Limb (tissue), 2 donors: ENCODE measurements at regions not wholly inside any gene's neighbourhood (a gene's known extent, or its start where the extent isn't known, plus 50 kb on each side); places are given as distances from the start of the nearest gene placed in this dataset.

Experiments used
- DNase-seq, 2 donors: peaks; one replicate each; pipeline ENCODE4 v3.0.0-alpha.2; 2016; ENCODE audit errors: extremely low spot score in 2 of 2

DNA sequence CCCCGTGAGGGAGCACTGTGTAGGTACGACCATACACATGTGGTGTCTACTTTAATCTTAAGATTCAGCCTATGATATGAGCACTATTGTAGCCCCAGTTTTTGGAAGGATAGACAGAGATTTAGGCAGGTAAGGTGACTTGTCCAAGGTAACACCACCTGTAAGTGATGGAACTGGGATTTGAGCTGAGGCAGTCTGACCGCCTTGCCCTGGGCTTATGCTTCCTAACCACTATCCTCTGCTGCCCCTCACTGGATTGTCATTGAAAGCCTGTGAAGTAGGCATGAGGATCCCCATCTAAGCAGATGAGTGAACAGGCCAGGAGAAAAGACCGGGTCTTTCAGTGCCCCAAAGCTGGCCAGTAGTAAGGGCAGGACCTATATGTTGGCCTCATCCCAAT, 343.8 kb downstream of the CYRIA start:
- no peak for DNase-seq

GRCh38 chr2:16321256-16321655, 344.4 kb downstream of the CYRIA start:
- no peak for DNase-seq

DNA sequence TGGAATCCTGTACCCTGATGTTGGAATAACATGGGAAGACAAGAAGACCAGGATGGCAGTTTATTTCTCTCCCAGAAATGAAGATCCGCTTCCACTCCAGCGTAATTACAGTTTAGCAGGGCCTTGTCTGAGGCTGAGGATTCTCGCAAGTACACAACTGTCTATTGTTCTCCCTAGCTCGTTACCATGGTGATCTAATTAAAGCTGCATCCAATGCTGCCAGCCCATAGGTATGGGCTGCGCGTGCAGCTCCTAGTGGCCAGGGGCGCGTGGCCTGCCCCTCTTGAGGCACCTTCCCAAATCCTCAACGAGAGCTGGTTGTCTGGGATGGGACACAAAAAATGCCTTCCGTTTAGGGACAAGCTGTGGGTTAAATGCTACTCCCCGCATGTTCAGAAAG, 344.9 kb downstream of the CYRIA start:
- no peak for DNase-seq

DNA sequence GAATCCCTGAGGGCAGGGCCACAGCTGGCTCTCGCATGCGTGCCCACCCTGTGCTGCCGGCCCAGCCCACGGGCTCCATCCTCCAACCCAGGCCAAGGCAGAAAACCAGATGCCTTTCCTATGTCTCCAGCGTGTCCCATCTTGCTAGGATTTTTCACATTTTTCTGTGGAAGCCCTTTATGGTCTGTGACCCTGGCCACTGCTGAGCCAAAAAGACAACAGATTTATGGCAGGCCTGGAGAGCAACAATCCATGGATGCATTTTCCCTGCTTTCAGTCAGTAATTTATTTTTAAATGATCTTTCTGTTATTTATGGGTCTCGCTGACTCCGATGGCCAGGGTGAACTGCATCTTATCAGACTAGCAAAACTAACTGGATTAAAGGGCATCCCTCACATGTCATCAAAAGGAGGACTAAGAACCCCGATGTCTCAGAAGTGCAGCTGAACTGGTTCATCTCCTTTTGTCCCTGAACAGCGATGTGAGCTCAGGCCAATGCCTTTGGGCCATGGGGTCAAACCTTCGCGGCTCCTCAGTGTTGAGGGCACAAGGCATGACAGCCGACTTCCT, 346.0 kb downstream of the CYRIA start:
- DNase-seq: no peak

- DNase-seq: no peak
These were observed 347.0 kb downstream of the CYRIA start for GRCh38 chr2:16318474-16319195.

- no peak for DNase-seq
These were observed 347.6 kb downstream of the CYRIA start for GRCh38 chr2:16318051-16318450.

DNA sequence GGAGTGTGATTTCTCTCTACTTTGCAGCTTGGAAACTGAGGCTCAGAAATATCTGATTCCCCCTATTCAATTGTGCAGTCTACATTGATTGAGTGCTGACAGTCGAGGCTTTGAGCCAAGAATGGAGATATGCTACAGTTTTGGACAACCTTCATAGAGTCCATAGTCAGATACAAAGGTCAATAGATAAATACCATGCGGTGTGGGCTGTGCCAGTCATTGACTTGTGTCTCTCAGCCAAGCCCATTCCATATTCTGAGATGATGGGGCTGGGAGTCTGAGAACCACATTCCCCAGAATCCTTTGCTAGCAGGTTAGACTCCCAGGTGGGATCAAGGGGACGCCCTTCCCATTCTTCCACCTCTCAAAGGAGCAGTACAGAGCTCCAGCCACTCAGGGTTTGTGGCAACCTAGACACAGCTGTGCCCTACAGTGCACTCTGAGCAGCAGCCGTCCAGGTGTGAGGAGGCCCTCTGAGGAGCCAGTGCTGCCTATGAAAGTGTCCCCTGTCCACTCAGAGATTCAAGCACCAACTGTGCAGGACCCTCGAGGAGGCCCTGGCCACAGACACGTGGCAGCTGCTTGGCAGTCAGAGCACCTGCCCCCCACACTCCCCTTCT, 348.3 kb downstream of the CYRIA start:
- DNase-seq: no peak

DNA sequence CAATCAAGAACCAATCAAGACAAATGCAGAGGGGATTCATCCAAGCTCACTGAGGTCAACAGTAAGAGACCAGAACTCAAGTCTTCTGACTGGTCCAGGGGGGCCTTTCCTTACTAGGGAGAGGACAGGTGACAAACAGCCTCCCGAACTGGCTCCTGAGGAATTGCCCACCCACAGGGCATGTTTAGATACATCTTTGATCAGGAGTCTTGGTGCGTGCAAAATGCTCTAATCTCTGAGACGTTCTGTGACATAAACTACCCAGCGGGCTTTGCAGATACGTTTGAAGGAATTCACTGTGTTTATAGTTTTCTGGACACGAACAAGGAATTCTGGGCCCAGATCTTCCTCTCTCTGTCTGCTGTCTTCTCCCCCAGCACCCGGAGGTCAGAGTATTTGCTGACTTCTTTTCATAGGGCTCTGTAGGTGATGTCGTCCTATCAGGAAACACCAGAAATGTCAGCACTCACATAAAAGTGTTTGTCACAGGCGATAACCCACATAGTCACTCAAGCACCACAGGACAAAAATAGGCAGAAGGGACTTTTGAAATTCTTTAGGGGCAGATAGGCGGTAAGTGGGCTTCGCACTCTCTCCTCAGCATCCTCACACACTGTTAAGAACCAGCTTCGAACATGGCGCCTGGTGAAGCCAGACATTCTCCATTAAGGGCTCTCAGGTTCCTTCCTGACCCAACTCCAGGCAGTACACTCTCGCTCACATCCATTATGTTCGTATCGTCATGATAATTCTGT, 349.0 kb downstream of the CYRIA start:
- DNase-seq: no peak

DNA sequence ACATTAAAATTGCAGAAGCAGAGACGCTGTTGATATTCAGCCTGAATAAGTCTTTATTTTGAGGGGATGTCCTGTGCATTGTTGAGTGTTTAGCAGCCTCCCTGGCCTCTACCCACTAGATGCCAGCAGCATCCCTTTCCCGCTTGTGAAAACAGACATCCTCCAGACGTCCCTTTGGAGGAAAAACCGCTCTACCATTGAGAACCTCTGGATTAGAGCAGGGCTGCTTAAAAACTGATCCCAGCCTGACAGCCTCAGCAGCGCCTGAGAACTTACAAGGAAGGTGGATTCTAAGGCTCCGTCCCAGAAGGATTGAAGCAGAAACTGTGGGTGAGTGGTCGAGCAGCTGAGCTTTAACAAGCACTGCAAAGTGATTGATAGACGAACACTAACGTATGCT, 349.7 kb downstream of the CYRIA start:
- DNase-seq: no peak

DNA sequence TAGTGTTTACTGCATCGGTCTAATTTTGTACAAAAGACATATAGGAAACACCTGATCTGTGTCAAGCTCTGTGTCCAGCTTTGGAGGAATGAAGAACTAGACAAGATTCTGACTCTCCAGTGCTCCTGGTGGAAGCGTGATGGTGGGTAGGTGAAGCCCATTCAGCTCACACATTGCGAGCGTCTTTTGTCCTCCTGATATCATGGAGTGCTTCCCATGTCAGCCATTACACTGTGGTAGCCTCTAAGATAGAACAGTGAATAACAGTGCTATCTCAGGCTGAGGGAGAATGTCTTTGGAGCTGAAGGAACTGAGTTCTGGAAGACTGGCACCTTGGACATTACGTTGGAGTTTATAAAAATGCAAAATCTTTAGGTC, 350.2 kb downstream of the CYRIA start:
- DNase-seq: no peak

DNA sequence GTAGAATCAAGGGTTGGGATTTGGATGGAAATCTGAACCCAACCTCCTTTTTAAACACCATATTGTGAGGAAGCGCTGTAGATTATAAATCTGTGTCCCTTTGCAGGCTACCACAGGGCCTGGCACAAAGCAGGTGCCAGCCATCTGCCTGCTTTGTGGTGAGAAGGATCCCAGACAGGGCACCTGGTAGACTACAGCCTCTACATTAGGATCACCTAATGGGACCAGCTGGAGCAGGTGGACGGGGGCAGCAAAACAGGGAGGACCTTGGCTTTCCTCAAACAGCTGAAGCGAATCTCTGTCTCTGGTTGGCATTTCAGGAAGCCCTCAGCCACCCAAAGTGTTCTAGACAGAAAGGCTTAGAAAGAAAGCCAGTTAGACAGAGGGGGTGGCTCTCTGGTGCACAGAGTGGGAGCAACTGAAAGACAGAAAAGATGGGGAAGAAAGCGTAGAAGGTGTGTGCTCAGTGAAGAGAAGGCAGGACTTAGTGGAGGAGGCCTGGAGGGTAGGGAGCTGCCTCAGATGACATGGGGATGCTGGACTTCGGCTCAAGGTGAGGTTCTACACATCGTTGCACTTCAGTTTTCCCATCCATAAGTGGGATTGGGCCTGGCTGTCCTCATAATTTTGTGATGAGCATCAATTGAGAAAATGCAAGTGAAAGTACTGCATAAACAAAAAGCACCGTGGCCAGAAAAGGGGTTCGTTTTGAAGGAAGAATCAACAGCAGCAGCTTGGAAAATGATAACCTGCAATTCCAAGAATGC, 350.8 kb downstream of the CYRIA start:
- DNase-seq: no peak

- DNase-seq: no peak
These were observed 351.6 kb downstream of the CYRIA start for GRCh38 chr2:16314001-16314400.

- no peak for DNase-seq
These were observed 352.2 kb downstream of the CYRIA start for GRCh38 chr2:16313235-16313975.

GRCh38 chr2:16312771-16313170, 352.9 kb downstream of the CYRIA start:
- no peak for DNase-seq

DNA sequence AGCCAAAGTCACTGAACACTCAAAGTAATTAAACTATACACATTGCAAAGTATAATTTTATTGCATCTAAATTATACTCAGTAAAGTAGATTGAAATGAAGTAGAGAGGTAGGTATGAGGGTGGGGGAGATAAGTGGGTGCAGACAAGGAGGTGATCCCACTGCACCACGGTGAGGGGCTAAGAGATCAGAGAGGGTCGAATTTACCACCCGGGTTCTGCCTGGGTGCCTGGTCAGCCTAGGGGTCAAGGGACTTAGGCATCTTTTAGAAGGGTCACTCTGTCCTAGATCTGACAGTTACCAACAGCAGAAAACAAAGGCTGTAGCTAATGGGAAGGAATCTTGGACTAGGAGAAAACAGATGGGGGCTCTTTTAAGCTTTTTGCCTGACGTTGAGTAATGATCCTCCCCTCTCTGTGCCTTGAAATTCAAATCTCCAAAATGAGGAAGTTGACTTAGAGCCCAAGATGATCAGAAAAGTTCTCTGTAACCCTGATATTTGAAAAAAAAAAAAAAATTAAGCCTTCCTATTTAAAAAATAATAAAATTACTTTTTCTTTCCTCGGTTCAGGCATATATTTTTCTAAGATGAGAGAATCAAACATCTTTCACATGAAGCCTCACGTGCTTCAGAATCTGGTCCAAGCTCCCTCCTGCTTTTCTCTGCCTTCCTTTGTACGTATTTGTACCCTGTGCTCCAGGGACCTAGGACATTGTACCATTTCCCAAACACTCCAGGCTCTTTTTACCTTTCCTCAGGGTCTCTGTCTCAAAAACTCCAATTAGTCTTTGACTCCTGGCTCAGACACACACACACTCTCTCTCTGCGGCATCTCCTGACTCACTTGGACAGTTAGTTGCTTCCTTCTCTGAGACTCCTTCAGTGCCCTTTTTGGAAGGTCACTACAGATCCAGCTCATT, 353.9 kb downstream of the CYRIA start:
- DNase-seq: no peak

DNA sequence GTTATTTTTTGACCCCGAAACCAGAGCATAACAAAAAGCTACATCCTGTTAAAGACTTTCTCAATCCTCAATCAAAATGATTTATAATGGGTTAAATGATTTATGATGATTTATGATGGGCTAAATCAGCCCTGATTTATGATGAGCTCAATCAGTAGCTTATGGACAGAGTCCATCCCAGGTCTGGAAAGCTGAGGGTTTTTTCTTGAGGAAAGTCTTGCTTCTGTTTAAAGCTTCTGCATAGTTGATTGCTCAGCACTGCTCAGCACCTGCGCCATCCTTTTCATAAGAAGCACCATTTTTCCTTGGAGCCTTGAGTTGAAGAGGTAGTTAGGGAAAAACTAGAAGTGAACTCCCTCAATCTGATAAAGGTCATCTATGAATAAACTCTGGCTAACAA, 356.8 kb downstream of the CYRIA start:
- DNase-seq: no peak

DNA sequence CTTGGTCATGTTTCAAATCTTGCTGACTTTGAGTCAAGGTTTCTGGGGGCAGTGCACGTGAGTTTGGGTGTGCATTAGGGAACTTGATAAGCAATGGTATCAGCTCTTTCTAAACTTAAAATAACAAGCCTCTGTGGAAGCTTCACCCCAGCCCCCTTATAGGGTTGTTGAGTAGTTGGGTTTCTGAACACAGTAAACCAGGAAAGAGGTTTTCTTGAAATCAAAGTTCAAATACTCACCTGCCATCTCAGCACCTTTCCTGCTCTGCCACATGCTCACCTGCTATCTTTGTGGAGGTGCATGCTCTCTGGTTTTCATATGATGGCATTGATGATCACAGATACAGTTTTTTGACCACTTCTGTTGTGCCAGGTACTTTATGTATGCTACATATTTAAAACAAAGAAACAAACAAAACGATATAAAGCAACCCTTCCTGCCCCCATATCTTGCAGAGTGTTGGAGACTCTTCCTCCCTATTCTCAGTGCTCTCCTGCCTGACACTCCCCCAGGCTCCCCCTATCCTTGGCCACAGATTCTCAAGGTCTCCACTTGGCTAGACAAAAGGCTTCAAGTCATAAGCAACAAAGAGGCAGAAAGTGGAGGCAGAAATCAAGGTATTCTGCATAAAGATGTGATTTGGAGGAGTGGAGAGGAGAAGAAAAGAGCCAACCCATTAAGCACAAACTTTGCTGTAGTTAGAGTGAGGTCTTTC, 360.6 kb downstream of the CYRIA start:
- DNase-seq: no peak

- no peak for DNase-seq
These were observed 361.9 kb downstream of the CYRIA start for GRCh38 chr2:16303761-16304160.

DNA sequence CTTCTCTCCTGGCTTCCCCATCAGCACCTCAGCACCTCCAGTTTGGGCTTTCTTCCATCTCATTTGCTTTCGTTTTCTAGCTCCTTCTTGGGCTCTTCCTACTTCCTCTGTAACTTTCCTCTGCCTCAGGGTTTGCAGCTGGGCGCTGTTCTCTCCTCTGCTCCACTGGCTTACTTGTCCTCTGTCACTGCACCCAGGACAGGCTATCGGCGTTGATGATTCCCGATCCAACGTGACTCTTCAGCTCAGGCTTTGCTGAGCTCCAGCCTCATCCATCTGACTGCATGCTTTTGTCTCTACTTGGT, 362.4 kb downstream of the CYRIA start:
- no peak for DNase-seq
